ENCODE measurements at regions not wholly inside any gene's neighbourhood (a gene's known extent, or its start where the extent isn't known, plus 50 kb on each side); places are given as distances from the start of the nearest gene placed in this dataset.

DNA sequence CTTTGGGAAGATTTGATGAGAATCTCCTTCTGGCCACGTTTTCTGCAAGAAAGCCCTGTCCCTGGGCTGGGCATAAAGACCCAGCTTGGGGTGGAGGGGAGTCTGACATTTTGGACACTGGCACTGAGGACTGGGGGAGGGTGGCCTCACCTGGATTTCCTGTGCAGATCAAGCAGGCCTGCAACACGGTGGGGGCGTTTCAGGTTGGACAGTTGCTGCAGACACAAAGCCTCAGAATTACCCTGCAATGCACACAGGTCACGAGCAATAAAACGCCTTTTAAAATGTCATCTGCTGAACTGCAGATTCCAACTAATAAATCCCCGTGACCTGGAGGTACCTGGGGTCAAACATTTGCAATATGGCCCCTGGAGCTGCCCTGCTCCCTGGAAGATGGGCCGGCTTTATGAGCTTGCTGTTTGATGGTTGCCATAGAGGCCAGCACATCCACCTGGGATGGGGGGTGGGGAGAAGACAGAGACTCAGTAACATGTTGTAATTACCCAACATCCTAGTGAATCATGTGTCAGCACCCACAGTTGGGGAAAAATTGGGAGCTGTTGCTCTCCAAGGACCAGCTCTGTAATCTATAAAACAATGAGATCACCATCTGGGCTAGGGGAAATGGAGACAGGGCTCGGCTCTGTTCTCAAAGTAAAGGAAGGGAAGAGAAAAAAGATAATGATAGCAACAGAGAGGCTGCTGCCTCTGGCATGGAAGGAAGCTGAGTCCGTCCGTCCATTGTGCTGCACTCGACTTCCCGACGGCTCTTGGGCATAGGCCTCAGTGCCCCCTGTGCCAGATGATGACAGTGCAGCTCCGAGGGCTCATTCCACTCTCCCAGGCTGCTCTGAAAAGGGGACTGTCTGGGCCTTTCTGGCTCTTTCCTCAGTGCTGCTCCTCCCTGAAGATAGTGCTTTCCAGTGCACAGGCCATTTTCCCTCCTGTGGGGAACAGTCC is 340.3 kb downstream of the CYRIA start:
- no peak for TF ChIP-seq CTCF (IDR thresholded peaks at IDR 0.05)
- TF ChIP-seq POLR2A (IDR thresholded peaks at IDR 0.05), result no peak
